Activated B cell treated with CpG ODN at 0.5 μM for 24 hours (primary cell): ENCODE measurements at regions not wholly inside any gene's neighbourhood (a gene's known extent, or its start where the extent isn't known, plus 50 kb on each side); places are given as distances from the start of the nearest gene placed in this dataset.

Experiments
- ATAC-seq: fragments of 200-7000 bp; cut with Tn5 transposase; one replicate; pipeline ENCODE4 v1.10.0; 2021; ENCODE audit warnings: low read depth, mild to moderate bottlenecking, moderate library complexity
- CTCF ChIA-PET: fragments of 350-600 bp; sonication (Branson Sonifier 250); formaldehyde crosslinking; loops from one replicate; lab custom pipeline; 2021; ENCODE audit warnings: antibody characterized with exemption; lab: Charles Lee
- POLR2A ChIA-PET: fragments of 350-600 bp; sonication (Branson Sonifier 250); formaldehyde crosslinking; loops from one replicate; lab custom pipeline; 2021; ENCODE audit warnings: antibody characterized with exemption; lab: Charles Lee
- DNase-seq: peaks from one replicate; pipeline ENCODE4 v3.0.0; 2022
- H3K27ac Mint-ChIP-seq: one replicate; pipeline ENCODE4 v1.8.0; 2020; ENCODE audit warnings: mixed read lengths
- H3K27me3 Mint-ChIP-seq: one replicate; pipeline ENCODE4 v1.8.0; 2021; ENCODE audit warnings: mixed read lengths
- H3K36me3 Mint-ChIP-seq: one replicate; pipeline ENCODE4 v1.8.0; 2021; ENCODE audit warnings: low read depth, mixed read lengths
- H3K4me1 Mint-ChIP-seq: one replicate; pipeline ENCODE4 v1.8.0; 2021; ENCODE audit warnings: mixed read lengths
- H3K4me3 Mint-ChIP-seq: one replicate; pipeline ENCODE4 v1.8.0; 2020; ENCODE audit warnings: mild to moderate bottlenecking, mixed read lengths
- H3K9me3 Mint-ChIP-seq: one replicate; pipeline ENCODE4 v1.8.0; 2020; ENCODE audit warnings: mixed read lengths
- CTCF ChIP-seq: fragments of 200-600 bp; IDR thresholded peaks from one replicate; pipeline ENCODE4 v1.8.0; 2022; ENCODE audit warnings: antibody characterized with exemption, mild to moderate bottlenecking
- intact Hi-C: fragments of 100-400 bp; cut with micrococcal nuclease; formaldehyde crosslinking; loops from one replicate; pipeline ENCODE4 v1.15.1; 2024

- ChIA-PET CTCF (no interaction called here), POLR2A (no interaction called here)
- intact Hi-C loops = no loop called here
- DNase-seq = no peak
- Mint-ChIP-seq H3K4me3 (no peak overlapping the region), H3K9me3 (no peaks in the 10 kb centered on the region), H3K27ac (no peak overlapping the region), H3K36me3 (no peaks in the 10 kb centered on the region), H3K27me3 (no peaks in the 10 kb centered on the region), H3K4me1 (no peaks in the 10 kb centered on the region)
- no peak for ATAC-seq
- TF ChIP-seq CTCF = no peak
Measured at GRCh38 chr4:124409044-124409443, 303.5 kb downstream of the ANKRD50 start.

DNA sequence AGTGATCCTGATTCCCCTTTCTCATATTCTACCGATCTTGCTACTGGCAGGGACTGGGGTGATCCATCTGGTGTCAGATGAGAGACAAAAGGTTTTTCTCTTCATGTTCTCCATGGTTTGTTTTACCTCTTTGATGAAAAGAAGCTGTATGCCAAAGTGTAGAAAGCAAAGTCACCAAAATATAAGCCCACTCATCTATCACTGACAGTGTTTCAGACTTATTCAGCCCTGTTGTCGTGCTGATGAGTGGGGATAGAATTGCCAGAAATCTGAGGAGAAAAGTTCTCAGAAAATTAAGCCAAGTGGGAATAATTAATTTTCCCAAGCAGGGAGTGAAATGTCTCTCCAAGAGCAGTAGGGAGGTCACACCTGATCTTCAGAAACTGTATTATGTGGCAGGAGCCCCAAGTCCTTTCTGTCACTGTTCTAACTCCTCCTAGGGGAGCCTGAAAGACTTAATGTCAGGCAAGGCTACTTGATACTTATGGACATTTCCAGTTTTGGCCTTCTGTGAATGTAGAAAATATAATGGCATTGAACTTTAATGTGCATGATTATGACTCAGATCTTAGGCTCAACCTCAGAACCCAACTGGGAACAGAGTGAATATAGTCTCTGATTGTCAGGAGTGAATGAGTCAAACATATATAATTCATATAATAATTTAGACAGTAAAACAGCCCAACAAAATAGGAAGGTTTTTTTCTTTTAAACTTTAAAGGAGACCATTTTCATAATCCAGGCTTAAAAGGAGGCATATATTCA lies 298.1 kb downstream of the ANKRD50 start:
- no peaks in the 10 kb centered on the region for H3K4me1 Mint-ChIP-seq
- no peak overlapping the region for H3K4me3 Mint-ChIP-seq
- POLR2A ChIA-PET = no interaction called here
- H3K36me3 Mint-ChIP-seq = no peaks in the 10 kb centered on the region
- intact Hi-C loops = no loop called here
- H3K27ac Mint-ChIP-seq = no peak overlapping the region
- DNase-seq (no peak), ATAC-seq (no peak)
- TF ChIP-seq CTCF = no peak
- CTCF ChIA-PET = no interaction called here
- no peaks in the 10 kb centered on the region for H3K9me3 Mint-ChIP-seq
- no peaks in the 10 kb centered on the region for H3K27me3 Mint-ChIP-seq

DNA sequence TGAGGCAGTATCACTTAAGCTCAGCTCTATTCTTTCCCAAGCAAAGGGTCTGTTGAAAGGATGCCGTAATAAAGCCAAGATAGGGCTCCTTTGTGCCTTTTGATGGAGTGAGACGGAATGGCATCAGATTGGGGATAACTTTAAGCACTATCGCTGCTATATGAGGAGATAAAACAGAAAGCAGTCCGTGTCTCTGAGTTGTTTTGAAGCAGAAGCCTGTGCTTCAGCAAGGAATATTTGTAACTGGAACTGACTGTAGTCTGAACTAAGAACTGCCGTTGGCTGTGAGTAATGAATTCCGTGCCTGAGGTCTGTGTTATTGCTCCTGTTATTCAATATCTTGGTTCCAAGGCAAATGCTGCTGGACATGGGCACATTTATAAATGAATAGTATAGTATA lies 297.4 kb downstream of the ANKRD50 start:
- ChIA-PET CTCF (no interaction called here), POLR2A (no interaction called here)
- Mint-ChIP-seq H3K9me3 (no peaks in the 10 kb centered on the region), H3K27me3 (no peaks in the 10 kb centered on the region), H3K36me3 (no peaks in the 10 kb centered on the region), H3K4me3 (no peak overlapping the region), H3K4me1 (no peaks in the 10 kb centered on the region), H3K27ac (no peak overlapping the region)
- intact Hi-C loops = no loop called here
- ATAC-seq = no peak
- DNase-seq = no peak
- no peak for TF ChIP-seq CTCF

DNA sequence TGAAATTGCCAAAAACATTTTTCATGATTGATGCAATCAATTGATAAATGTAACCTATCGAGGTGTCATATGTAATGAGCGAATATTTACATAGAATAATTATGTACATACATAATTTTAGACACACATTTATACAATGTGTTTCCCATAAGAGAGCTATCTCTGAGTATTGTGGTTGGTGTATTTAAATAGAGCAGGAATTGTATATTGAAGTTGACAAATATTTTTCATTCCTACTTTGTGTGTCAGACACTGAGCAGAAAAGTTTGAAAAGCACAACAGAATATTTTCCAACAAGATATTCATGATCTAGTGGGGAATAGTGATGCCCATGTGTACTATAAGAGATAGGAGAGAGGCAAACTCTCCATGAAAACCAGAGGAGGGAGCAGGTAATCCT lies 295.2 kb downstream of the ANKRD50 start:
- ChIA-PET CTCF (no interaction called here), POLR2A (no interaction called here)
- H3K36me3 Mint-ChIP-seq = no peaks in the 10 kb centered on the region
- no peak for DNase-seq
- no peak overlapping the region for H3K27ac Mint-ChIP-seq
- no peaks in the 10 kb centered on the region for H3K9me3 Mint-ChIP-seq
- ATAC-seq = no peak
- no peaks in the 10 kb centered on the region for H3K27me3 Mint-ChIP-seq
- H3K4me1 Mint-ChIP-seq = no peaks in the 10 kb centered on the region
- no peak for TF ChIP-seq CTCF
- intact Hi-C loops = no loop called here
- H3K4me3 Mint-ChIP-seq = no peak overlapping the region

- Mint-ChIP-seq H3K27me3 (no peaks in the 10 kb centered on the region), H3K36me3 (no peaks in the 10 kb centered on the region), H3K4me1 (no peaks in the 10 kb centered on the region), H3K4me3 (no peak overlapping the region), H3K27ac (no peak overlapping the region), H3K9me3 (no peaks in the 10 kb centered on the region)
- DNase-seq (no peak), ATAC-seq (no peak)
- intact Hi-C loops = no loop called here
- no peak for TF ChIP-seq CTCF
- CTCF ChIA-PET = no interaction called here
- POLR2A ChIA-PET = no interaction called here
Measured at GRCh38 chr4:124420166-124420695, 292.3 kb downstream of the ANKRD50 start.
